ENCODE measurements at regions not wholly inside any gene's neighbourhood (a gene's known extent, or its start where the extent isn't known, plus 50 kb on each side); places are given as distances from the start of the nearest gene placed in this dataset.

DNA sequence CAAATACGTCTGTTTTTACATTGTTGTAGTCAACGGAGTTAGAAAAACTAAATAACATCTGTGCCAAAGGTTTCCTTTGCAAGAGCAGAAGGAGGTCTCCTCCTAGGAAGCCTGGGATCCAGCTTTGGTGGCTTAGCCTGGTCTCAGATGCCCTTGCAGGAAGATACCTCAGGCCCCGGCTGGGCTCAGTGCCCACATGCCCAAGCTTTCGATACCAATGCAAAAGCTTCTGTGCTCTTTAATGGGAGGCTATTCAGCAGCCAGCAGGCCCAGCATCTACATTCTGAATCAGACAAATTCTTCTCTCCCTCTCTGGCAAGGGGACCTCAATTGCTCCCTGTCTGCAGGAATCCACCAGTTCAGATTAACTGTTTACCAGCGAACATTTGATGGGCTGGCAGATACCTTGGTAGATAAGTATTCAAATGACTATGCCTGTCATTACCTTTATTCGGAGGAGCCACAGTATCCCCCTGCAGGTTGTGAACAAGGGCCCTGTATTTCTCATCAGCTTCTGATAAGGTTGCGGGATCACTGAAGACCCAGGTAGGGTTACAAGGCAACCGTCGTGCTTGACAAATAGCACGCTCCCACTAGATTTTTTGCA lies 180.1 kb upstream of the KBTBD8 start:
- no peak overlapping the region for H3K27ac ChIP-seq
- no peaks in the 10 kb centered on the region for H3K4me1 ChIP-seq
- no peak overlapping the region for H3K4me3 ChIP-seq
- intact Hi-C loops (cut with DNase I), result loop anchor here (5.0 kb wide), 1 partner anchor 411 kb away; no protein-coding TSS in a partner anchor
- no peaks in the 10 kb centered on the region for H3K36me3 ChIP-seq
- H3K9me3 ChIP-seq, result no peaks in the 10 kb centered on the region
- no peak for DNase-seq (ENCODE audit: extremely low spot score in 2 of 2)
- TF ChIP-seq POLR2AphosphoS5 (IDR thresholded peaks at IDR 0.05; ENCODE audit: insufficient read depth in 1 of 2, low read depth in 1 of 2) (no peak), POLR2A (IDR thresholded peaks at IDR 0.05) (no peak)
- TF ChIP-seq, protein P1, sequence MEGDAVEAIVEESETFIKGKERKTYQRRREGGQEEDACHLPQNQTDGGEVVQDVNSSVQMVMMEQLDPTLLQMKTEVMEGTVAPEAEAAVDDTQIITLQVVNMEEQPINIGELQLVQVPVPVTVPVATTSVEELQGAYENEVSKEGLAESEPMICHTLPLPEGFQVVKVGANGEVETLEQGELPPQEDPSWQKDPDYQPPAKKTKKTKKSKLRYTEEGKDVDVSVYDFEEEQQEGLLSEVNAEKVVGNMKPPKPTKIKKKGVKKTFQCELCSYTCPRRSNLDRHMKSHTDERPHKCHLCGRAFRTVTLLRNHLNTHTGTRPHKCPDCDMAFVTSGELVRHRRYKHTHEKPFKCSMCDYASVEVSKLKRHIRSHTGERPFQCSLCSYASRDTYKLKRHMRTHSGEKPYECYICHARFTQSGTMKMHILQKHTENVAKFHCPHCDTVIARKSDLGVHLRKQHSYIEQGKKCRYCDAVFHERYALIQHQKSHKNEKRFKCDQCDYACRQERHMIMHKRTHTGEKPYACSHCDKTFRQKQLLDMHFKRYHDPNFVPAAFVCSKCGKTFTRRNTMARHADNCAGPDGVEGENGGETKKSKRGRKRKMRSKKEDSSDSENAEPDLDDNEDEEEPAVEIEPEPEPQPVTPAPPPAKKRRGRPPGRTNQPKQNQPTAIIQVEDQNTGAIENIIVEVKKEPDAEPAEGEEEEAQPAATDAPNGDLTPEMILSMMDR (IDR thresholded peaks at IDR 0.05), result no peak
- H3K27me3 ChIP-seq, result no peaks in the 10 kb centered on the region

DNA sequence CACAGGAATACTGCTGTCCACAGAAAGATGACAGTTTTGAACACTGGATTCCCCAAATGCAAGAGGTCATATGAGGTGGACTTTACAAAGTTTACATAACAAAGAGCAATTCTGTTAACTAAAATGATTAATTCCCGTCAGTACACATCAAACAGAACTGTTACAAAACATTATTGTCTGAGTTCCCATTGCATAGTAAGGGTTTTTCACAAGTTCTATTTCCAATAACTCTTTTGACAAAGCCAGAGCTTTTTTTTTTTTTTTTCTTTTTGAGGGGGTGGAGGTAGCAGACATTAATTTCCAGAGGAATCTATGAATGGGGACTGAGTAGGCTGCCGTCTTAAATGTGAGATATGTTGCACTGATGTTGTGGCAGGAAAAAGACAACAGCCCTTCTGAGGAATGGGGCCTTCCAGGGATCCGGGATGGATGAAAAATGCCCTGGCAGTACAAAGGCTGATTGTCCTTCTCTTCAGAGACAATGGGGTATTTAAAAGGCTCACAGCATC lies 178.1 kb upstream of the KBTBD8 start:
- Histone ChIP-seq H3K27ac (no peak overlapping the region), H3K4me1 (no peaks in the 10 kb centered on the region), H3K27me3 (no peaks in the 10 kb centered on the region), H3K9me3 (no peaks in the 10 kb centered on the region), H3K36me3 (no peaks in the 10 kb centered on the region), H3K4me3 (no peak overlapping the region)
- no peak for DNase-seq (ENCODE audit: extremely low spot score in 2 of 2)
- intact Hi-C loops (cut with DNase I), result loop anchor here (1.0 to 10.0 kb wide), 3 partner anchors 315 to 541 kb away; partner anchors contain the start of gene LRIG1
- no peak for TF ChIP-seq POLR2AphosphoS5 (IDR thresholded peaks at IDR 0.05; ENCODE audit: insufficient read depth in 1 of 2, low read depth in 1 of 2)
- TF ChIP-seq POLR2A (IDR thresholded peaks at IDR 0.05), result no peak
- TF ChIP-seq, protein P1 (IDR thresholded peaks at IDR 0.05), result no peak

DNA sequence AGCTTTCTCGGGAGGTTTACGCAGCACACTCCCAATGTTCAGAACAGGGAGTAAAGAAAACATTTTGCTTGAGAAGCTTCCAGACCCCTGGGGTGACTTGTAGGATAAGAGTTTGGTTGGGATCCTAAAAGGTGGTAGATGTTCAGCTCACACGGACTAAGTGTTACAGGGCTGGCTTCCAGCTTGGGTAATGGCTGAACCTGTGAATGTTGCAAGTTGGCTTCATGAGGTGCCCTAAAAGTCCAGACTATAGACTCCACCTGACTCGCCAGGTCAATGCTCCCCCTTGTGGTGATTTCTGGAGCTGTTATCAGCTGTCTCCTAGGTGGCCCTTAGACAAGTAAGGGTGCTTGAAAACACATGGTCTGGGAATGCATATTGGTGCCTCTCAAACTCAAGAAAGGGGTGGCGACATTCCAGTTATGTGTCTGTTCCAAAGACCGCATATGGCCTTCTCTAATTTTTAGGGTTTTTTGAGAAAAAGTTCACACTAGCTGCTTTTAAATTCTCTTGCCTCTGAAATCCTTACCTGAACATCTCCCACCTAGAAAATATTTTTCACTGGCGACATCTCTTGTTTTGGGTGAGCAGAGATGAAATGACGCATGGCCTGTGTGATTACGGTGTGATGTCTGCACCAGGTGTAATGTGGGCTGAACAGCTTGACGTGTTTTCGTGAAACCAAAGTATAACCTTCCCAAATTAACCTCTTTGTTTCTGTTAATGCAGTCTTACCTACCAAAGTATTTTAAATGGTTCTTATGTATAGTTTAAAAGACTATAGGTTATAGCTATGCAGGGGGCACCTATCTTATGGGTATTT lies 175.7 kb upstream of the KBTBD8 start:
- no peak for TF ChIP-seq POLR2AphosphoS5 (IDR thresholded peaks at IDR 0.05; ENCODE audit: insufficient read depth in 1 of 2, low read depth in 1 of 2)
- TF ChIP-seq POLR2A (IDR thresholded peaks at IDR 0.05), result no peak
- TF ChIP-seq, protein P1 (IDR thresholded peaks at IDR 0.05), result peak; percentile 41 to 60 (median 51)
- no peaks in the 10 kb centered on the region for H3K4me1 ChIP-seq
- no peaks in the 10 kb centered on the region for H3K9me3 ChIP-seq
- no peak for DNase-seq (ENCODE audit: extremely low spot score in 2 of 2)
- no peaks in the 10 kb centered on the region for H3K27me3 ChIP-seq
- H3K36me3 ChIP-seq, result no peaks in the 10 kb centered on the region
- H3K4me3 ChIP-seq, result no peak overlapping the region
- H3K27ac ChIP-seq, result no peak overlapping the region
- intact Hi-C loops (cut with DNase I), result loop anchor here (2.0 to 10.0 kb wide), 2 partner anchors 318 to 546 kb away; partner anchors contain the start of gene LRIG1

- H3K4me1 ChIP-seq, result no peaks in the 10 kb centered on the region
- TF ChIP-seq, protein P1 (IDR thresholded peaks at IDR 0.05), result no peak
- no peak for TF ChIP-seq POLR2A (IDR thresholded peaks at IDR 0.05)
- TF ChIP-seq POLR2AphosphoS5 (IDR thresholded peaks at IDR 0.05; ENCODE audit: insufficient read depth in 1 of 2, low read depth in 1 of 2), result no peak
- no peaks in the 10 kb centered on the region for H3K36me3 ChIP-seq
- no peaks in the 10 kb centered on the region for H3K27me3 ChIP-seq
- H3K4me3 ChIP-seq, result no peak overlapping the region
- DNase-seq (ENCODE audit: extremely low spot score in 2 of 2), result no peak
- H3K9me3 ChIP-seq, result no peaks in the 10 kb centered on the region
- H3K27ac ChIP-seq, result no peak overlapping the region
- intact Hi-C loops (cut with DNase I), result loop anchor here (2.0 to 10.0 kb wide), 2 partner anchors 318 to 546 kb away; partner anchors contain the start of gene LRIG1
Measured at GRCh38 chr3:66823009-66823397, 175.1 kb upstream of the KBTBD8 start.
